GM12878 (cell line): ENCODE measurements at regions not wholly inside any gene's neighbourhood (a gene's known extent, or its start where the extent isn't known, plus 50 kb on each side); places are given as distances from the start of the nearest gene placed in this dataset.
A peak's percentile ranks its signal among the peaks of the same experiment; 100 is the strongest.

ENCODE experiments used
- ATAC-seq: fragments of 200-7000 bp; cut with Tn5 transposase; 3 replicates; pipeline ENCODE4 v1.9.1; 2020; ENCODE audit warnings: mild to moderate bottlenecking, moderate library complexity
- BruUV-seq: library from RNA; stranded (reverse); fragments of 400-500 nt; replicated peaks from 2 replicates; lab custom pipeline; 2021; lab: Mats Ljungman, UMichigan
- CTCF ChIA-PET: fragments of 300-600 bp; sonication (Branson Sonifier 250); formaldehyde crosslinking; extraction: SDS; loops from one replicate; lab custom pipeline; 2021; ENCODE audit warnings: inconsistent platforms; lab: Yijun Ruan, JAX
- POLR2A ChIA-PET: fragments of 350-600 bp; formaldehyde crosslinking; extraction: SDS; loops from one replicate; lab custom pipeline; 2021; ENCODE audit warnings: inconsistent platforms; lab: Charles Lee
- RAD21 ChIA-PET: fragments of 300-600 bp; sonication (Branson Sonifier 250); formaldehyde crosslinking; loops from one replicate; lab custom pipeline; 2023; ENCODE audit warnings: antibody characterized with exemption; ENCODE audit not compliant: unreplicated experiment; lab: Charles Lee
- SMC1A ChIA-PET: fragments of 300-600 bp; sonication (Branson Sonifier 250); formaldehyde crosslinking; loops from one replicate; lab custom pipeline; 2023; ENCODE audit not compliant: unreplicated experiment, uncharacterized antibody; lab: Charles Lee
- DNase-seq: peaks from one replicate; pipeline ENCODE4 v3.0.0-alpha.2; 2011; ENCODE audit warnings: low read depth, low spot score
- FAIRE-seq: peaks from 3 replicates; lab custom pipeline; 2011; peaks lifted over from hg19 to GRCh38; lab: Jason Lieb, UNC
- H2AFZ ChIP-seq: 2 replicates; pipeline ENCODE4 v1.6.0; 2011; ENCODE audit warnings: low read depth, low read length, control low read depth; ENCODE audit not compliant: control insufficient read depth
- H3K27ac ChIP-seq: 2 replicates; pipeline ENCODE4 v1.5.1; 2011; ENCODE audit warnings: control low read depth; ENCODE audit not compliant: control insufficient read depth, insufficient read depth
- H3K27me3 ChIP-seq, 2 experiments: replicated peaks in 1 of 2; 2 replicates each; pipeline versions ENCODE4 v1.6.0 to v1.6.1; 2011; ENCODE audit warnings: low read length in 1 of 2; ENCODE audit not compliant: control insufficient read depth in 2 of 2, insufficient read depth in 2 of 2
- H3K36me3 ChIP-seq, 2 experiments: 2 replicates each; pipeline ENCODE4 v1.5.1; 2011; ENCODE audit warnings: low read length in 1 of 2; ENCODE audit not compliant: control insufficient read depth in 2 of 2, insufficient read depth in 2 of 2
- H3K4me1 ChIP-seq: 2 replicates; pipeline ENCODE4 v1.6.1; 2011; ENCODE audit warnings: mild to moderate bottlenecking, low read length, moderate library complexity, mixed read lengths; ENCODE audit not compliant: control insufficient read depth, insufficient read depth
- H3K4me2 ChIP-seq: 2 replicates; pipeline ENCODE4 v1.6.0; 2011; ENCODE audit warnings: control low read depth; ENCODE audit not compliant: control insufficient read depth, insufficient read depth
- H3K4me3 ChIP-seq: fragments of 200-600 bp; sonication (generic); 2 replicates; pipeline ENCODE4 v1.5.1; 2016
- H3K79me2 ChIP-seq: 2 replicates; pipeline ENCODE4 v1.6.0; 2011; ENCODE audit warnings: low read length; ENCODE audit not compliant: control insufficient read depth, insufficient read depth
- H3K9ac ChIP-seq: 2 replicates; pipeline ENCODE4 v1.8.0; 2011; ENCODE audit warnings: low read length, control low read depth, mixed read lengths; ENCODE audit not compliant: control insufficient read depth, insufficient read depth
- H3K9me3 ChIP-seq: replicated peaks from 3 replicates; pipeline ENCODE4 v1.5.1; 2011; ENCODE audit warnings: mild to moderate bottlenecking, low read length; ENCODE audit not compliant: control insufficient read depth, insufficient read depth
- H4K20me1 ChIP-seq: 2 replicates; pipeline ENCODE4 v1.6.0; 2011; ENCODE audit not compliant: control insufficient read depth, insufficient read depth
- ATF7 ChIP-seq: fragments of 450-650 bp; IDR thresholded peaks from 2 replicates; pipeline ENCODE4 v1.6.1; 2016; ENCODE audit warnings: low read depth, mild to moderate bottlenecking
- CBX5 ChIP-seq: sonication (generic); IDR thresholded peaks from 2 replicates; pipeline ENCODE4 v1.6.1; 2016; ENCODE audit warnings: low read depth, moderate library complexity, mild to moderate bottlenecking, inconsistent platforms
- CEBPB ChIP-seq, 2 experiments: fragments of 150-350 bp in 1 of 2; IDR thresholded peaks; 2 replicates each; pipeline ENCODE4 v1.6.1; 2012 to 2014; ENCODE audit warnings: low read depth in 2 of 2, low read length in 2 of 2, borderline replicate concordance in 1 of 2, inconsistent platforms in 1 of 2
- CREB1 ChIP-seq: IDR thresholded peaks from 2 replicates; pipeline ENCODE4 v1.6.1; 2012; ENCODE audit warnings: low read depth, mild to moderate bottlenecking, inconsistent platforms
- DPF2 ChIP-seq: fragments of 450-650 bp; IDR thresholded peaks from 2 replicates; pipeline ENCODE4 v1.6.1; 2017; ENCODE audit warnings: mild to moderate bottlenecking
- ETV6 ChIP-seq, 2 experiments: fragments of 450-650 bp in 1 of 2; IDR thresholded peaks in 1 of 2; conservative IDR thresholded peaks in 1 of 2; 2 replicates each; pipeline ENCODE4 v1.6.1; 2014; ENCODE audit warnings: antibody characterized with exemption in 1 of 2, borderline replicate concordance in 1 of 2, low read depth in 1 of 2, mild to moderate bottlenecking in 1 of 2, moderate library complexity in 1 of 2
- HDAC2 ChIP-seq: fragments of 200-600 bp; sonication (generic); IDR thresholded peaks from 2 replicates; pipeline ENCODE4 v1.6.1; 2017
- HDGF ChIP-seq: fragments of 450-650 bp; IDR thresholded peaks from 2 replicates; pipeline ENCODE4 v1.6.1; 2016; ENCODE audit warnings: antibody characterized with exemption
- JUNB ChIP-seq: IDR thresholded peaks from 2 replicates; pipeline ENCODE4 v1.6.1; 2016; ENCODE audit warnings: antibody characterized with exemption, mild to moderate bottlenecking
- NBN ChIP-seq: fragments of 450-650 bp; IDR thresholded peaks from 2 replicates; pipeline ENCODE4 v1.6.1; 2016
- NFIC ChIP-seq: IDR thresholded peaks from 2 replicates; pipeline ENCODE4 v1.6.1; 2012; ENCODE audit warnings: low read depth, mild to moderate bottlenecking, inconsistent platforms, low read length, moderate library complexity
- NKRF ChIP-seq: fragments of 450-650 bp; conservative IDR thresholded peaks from 2 replicates; pipeline ENCODE4 v1.6.1; 2017; ENCODE audit warnings: mild to moderate bottlenecking, moderate library complexity
- POU2F2 ChIP-seq: IDR thresholded peaks from 3 replicates; pipeline ENCODE4 v1.6.1; 2011; ENCODE audit warnings: low read depth, mild to moderate bottlenecking, low read length, borderline replicate concordance
- RUNX3 ChIP-seq: IDR thresholded peaks from 2 replicates; pipeline ENCODE4 v1.6.1; 2012; ENCODE audit warnings: low read length, inconsistent platforms
- SIN3A ChIP-seq: IDR thresholded peaks from 2 replicates; pipeline ENCODE4 v1.6.1; 2012; ENCODE audit warnings: low read depth, low read length, improper control_type of control experiment
- SPI1 ChIP-seq: IDR thresholded peaks from 2 replicates; pipeline ENCODE4 v1.6.1; 2011; ENCODE audit warnings: low read depth, mild to moderate bottlenecking, low read length, moderate library complexity, borderline replicate concordance; ENCODE audit not compliant: insufficient read depth
- TCF12 ChIP-seq: IDR thresholded peaks from 2 replicates; pipeline ENCODE4 v1.6.1; 2011; ENCODE audit warnings: low read depth, mild to moderate bottlenecking, low read length
- TCF3 ChIP-seq: IDR thresholded peaks from 2 replicates; pipeline ENCODE4 v1.6.1; 2012; ENCODE audit warnings: low read depth, mild to moderate bottlenecking, low read length, borderline replicate concordance; ENCODE audit not compliant: insufficient read depth
- YY1 ChIP-seq: IDR thresholded peaks from 2 replicates; pipeline ENCODE4 v1.6.1; 2011; ENCODE audit warnings: low read depth, mild to moderate bottlenecking, low read length
- ZBTB11 ChIP-seq: fragments of 450-650 bp; formaldehyde crosslinking; IDR thresholded peaks from 2 replicates; pipeline ENCODE4 v1.5.0; 2022; ENCODE audit warnings: mild to moderate bottlenecking, missing genetic modification characterization
- WGBS: methylation state at CpG from one replicate; pipeline ENCODE4 v1.1.6; 2016; ENCODE audit warnings: low lambda C conversion rate; ENCODE audit not compliant: insufficient replicate concordance, insufficient coverage; ENCODE audit errors: missing lambda C conversion rate; 5-methylcytosine and 5-hydroxymethylcytosine counted together
- in situ Hi-C: fragments of 300-500 bp; cut with MboI; formaldehyde crosslinking; loops from 9 replicates; pipeline ENCODE4 v1.14.3; 2018; ENCODE audit warnings: mixed read lengths
- intact Hi-C: fragments of 100-400 bp; cut with micrococcal nuclease; formaldehyde crosslinking; loops from one replicate; pipeline ENCODE4 v1.14.2; 2022; ENCODE audit not compliant: unreplicated experiment

- in situ Hi-C loops, result no loop called here
- ChIA-PET RAD21 (interaction anchor here (0.9 to 3.2 kb wide), 14 partner anchors 10 to 425 kb away, joined by 3 to 15 read pairs (median 5); no protein-coding TSS in a partner anchor), SMC1A (interaction anchor here (0.6 to 3.8 kb wide), 18 partner anchors 10 to 375 kb away, joined by 3 to 22 read pairs (median 4); no protein-coding TSS in a partner anchor), CTCF (interaction anchor here (0.6 to 2.7 kb wide), 10 partner anchors 15 to 704 kb away, joined by 3 to 11 read pairs (median 3); no protein-coding TSS in a partner anchor), POLR2A (interaction anchor here (0.6 to 2.0 kb wide), 5 partner anchors 26 to 375 kb away, joined by 3 to 7 read pairs (median 4); no protein-coding TSS in a partner anchor)
- peaks cover 31% of the 10 kb centered on the region for H3K4me1 ChIP-seq
- WGBS, result 3% methylated on average over 6 of the region's 6 CpGs
- H3K4me3 ChIP-seq, result no peak overlapping the region; the same call in 1 of the 2 replicates
- no peak overlapping the region for H3K9ac ChIP-seq
- peak overlapping the region; percentile 47 for H3K27ac ChIP-seq
- peak; percentile 86 for DNase-seq
- intact Hi-C loops, result loop anchor here (1.0 to 5.0 kb wide), 7 partner anchors 49 to 442 kb away; no protein-coding TSS in a partner anchor
- peak; percentile 95 for ATAC-seq
- no peaks in the 10 kb centered on the region for H4K20me1 ChIP-seq
- BruUV-seq, result no TSS peak
- no peaks in the 10 kb centered on the region for H3K27me3 ChIP-seq
- H3K9me3 ChIP-seq, result no peaks in the 10 kb centered on the region
- no peaks in the 10 kb centered on the region for H3K36me3 ChIP-seq
- H3K4me2 ChIP-seq, result peak overlapping the region; percentile 65
- no peaks in the 10 kb centered on the region for H3K79me2 ChIP-seq
- FAIRE-seq, result peak; percentile 92
- H2AFZ ChIP-seq, result no peak overlapping the region
- TF ChIP-seq DPF2 (peak; percentile 90), SIN3A (no peak), JUNB (peak; percentile 64), HDAC2 (no peak), CEBPB (IDR thresholded peaks at IDR 0.05; ENCODE audit: borderline replicate concordance in 1 of 2, low read depth in 2 of 2, low read length in 2 of 2) (peak in 1 of 2 experiments; percentile 45; a peak in 1 of 4 replicates), YY1 (no peak), ATF7 (peak; percentile 82), NKRF (0 out of 2 replicates have a peak, but pooled peaks have one; percentile 16), NFIC (peak; percentile 96), HDGF (no peak), TCF3 (no peak), ETV6 (conservative IDR thresholded peaks at IDR 0.05 in 1 of 2, IDR thresholded peaks at IDR 0.05 in 1 of 2; ENCODE audit: borderline replicate concordance in 1 of 2, low read depth in 1 of 2) (peak in 1 of 2 experiments; percentile 99; a peak in 2 of 4 replicates), CBX5 (peak; percentile 54; the same call in 1 of the 2 replicates), TCF12 (no peak), RUNX3 (peak; percentile 90), NBN (0 out of 2 replicates have a peak, but pooled peaks have one; percentile 66), CREB1 (peak; percentile 43; the same call in 1 of the 2 replicates), SPI1 (peak; percentile 35), POU2F2 (peak; percentile 94), ZBTB11 (CRISPR knock-in tag) (no peak)
Observed at GRCh38 chr4:38503689-38504395, 160.2 kb upstream of the KLF3 start.
